ENCODE measurements at regions not wholly inside any gene's neighbourhood (a gene's known extent, or its start where the extent isn't known, plus 50 kb on each side); places are given as distances from the start of the nearest gene placed in this dataset.

GRCh38 chr21:41011098-41011731 is 156.7 kb upstream of the BACE2 start:
- H3K4me1 ChIP-seq, result no peaks in the 10 kb centered on the region
- H3K9me3 ChIP-seq, result no peaks in the 10 kb centered on the region
- no peak overlapping the region for H3K27ac ChIP-seq
- TF ChIP-seq POLR2A (IDR thresholded peaks at IDR 0.05), result no peak
- TF ChIP-seq CTCF (IDR thresholded peaks at IDR 0.05), result no peak
- WGBS (ENCODE audit: insufficient coverage, low coverage, low lambda C conversion rate, missing lambda C conversion rate), result 68% methylated on average over 5 of the region's 16 CpGs
- DNase-seq (no peak), ATAC-seq (no peak)
- H3K27me3 ChIP-seq, result no peaks in the 10 kb centered on the region
- H3K4me3 ChIP-seq, result no peak overlapping the region
- intact Hi-C loops (cut with DNase I), result no loop called here
- H3K36me3 ChIP-seq, result no peaks in the 10 kb centered on the region

- Histone ChIP-seq H3K9me3 (no peaks in the 10 kb centered on the region), H3K4me1 (no peaks in the 10 kb centered on the region), H3K4me3 (no peak overlapping the region), H3K36me3 (no peaks in the 10 kb centered on the region), H3K27ac (no peak overlapping the region), H3K27me3 (no peaks in the 10 kb centered on the region)
- WGBS (ENCODE audit: insufficient coverage, low coverage, low lambda C conversion rate, missing lambda C conversion rate), result 64% methylated on average over 9 of the region's 16 CpGs
- ATAC-seq (no peak), DNase-seq (no peak)
- intact Hi-C loops (cut with DNase I), result no loop called here
- no peak for TF ChIP-seq CTCF (IDR thresholded peaks at IDR 0.05)
- no peak for TF ChIP-seq POLR2A (IDR thresholded peaks at IDR 0.05)
These were observed 156.0 kb upstream of the BACE2 start for GRCh38 chr21:41011951-41012366.

- ATAC-seq (no peak), DNase-seq (no peak)
- H3K4me1 ChIP-seq, result no peaks in the 10 kb centered on the region
- H3K4me3 ChIP-seq, result no peak overlapping the region
- intact Hi-C loops (cut with DNase I), result no loop called here
- no peak overlapping the region for H3K27ac ChIP-seq
- WGBS (ENCODE audit: insufficient coverage, low coverage, low lambda C conversion rate, missing lambda C conversion rate), result 64% methylated on average over 3 of the region's 3 CpGs
- H3K9me3 ChIP-seq, result no peaks in the 10 kb centered on the region
- H3K27me3 ChIP-seq, result no peaks in the 10 kb centered on the region
- TF ChIP-seq CTCF (IDR thresholded peaks at IDR 0.05) (no peak), POLR2A (IDR thresholded peaks at IDR 0.05) (no peak)
- H3K36me3 ChIP-seq, result no peaks in the 10 kb centered on the region
These were observed 155.5 kb upstream of the BACE2 start for GRCh38 chr21:41012425-41012824.

GRCh38 chr21:41016472-41016871 is 151.5 kb upstream of the BACE2 start:
- no peaks in the 10 kb centered on the region for H3K36me3 ChIP-seq
- no peak overlapping the region for H3K27ac ChIP-seq
- no peak for TF ChIP-seq CTCF (IDR thresholded peaks at IDR 0.05)
- TF ChIP-seq POLR2A (IDR thresholded peaks at IDR 0.05), result no peak
- DNase-seq (no peak), ATAC-seq (no peak)
- no peaks in the 10 kb centered on the region for H3K27me3 ChIP-seq
- H3K9me3 ChIP-seq, result no peaks in the 10 kb centered on the region
- 82% methylated on average over 2 of the region's 2 CpGs for WGBS (ENCODE audit: insufficient coverage, low coverage, low lambda C conversion rate, missing lambda C conversion rate)
- intact Hi-C loops (cut with DNase I), result no loop called here
- no peak overlapping the region for H3K4me3 ChIP-seq
- H3K4me1 ChIP-seq, result no peaks in the 10 kb centered on the region

GRCh38 chr21:41018431-41018830 is 149.5 kb upstream of the BACE2 start:
- no peaks in the 10 kb centered on the region for H3K9me3 ChIP-seq
- TF ChIP-seq POLR2A (IDR thresholded peaks at IDR 0.05) (no peak), CTCF (IDR thresholded peaks at IDR 0.05) (no peak)
- DNase-seq (no peak), ATAC-seq (no peak)
- H3K27me3 ChIP-seq, result no peaks in the 10 kb centered on the region
- no peak overlapping the region for H3K27ac ChIP-seq
- no peaks in the 10 kb centered on the region for H3K36me3 ChIP-seq
- intact Hi-C loops (cut with DNase I), result no loop called here
- H3K4me3 ChIP-seq, result no peak overlapping the region
- 58% methylated on average over 2 of the region's 2 CpGs for WGBS (ENCODE audit: insufficient coverage, low coverage, low lambda C conversion rate, missing lambda C conversion rate)
- H3K4me1 ChIP-seq, result no peaks in the 10 kb centered on the region
